GM23338 (cell line): ENCODE measurements at regions not wholly inside any gene's neighbourhood (a gene's known extent, or its start where the extent isn't known, plus 50 kb on each side); places are given as distances from the start of the nearest gene placed in this dataset.

Experiments
- CREB1 ChIP-seq: fragments of 250-450 bp; sonication (Bioruptor Pico); IDR thresholded peaks from 2 replicates; pipeline ENCODE4 v1.5.0; 2020; ENCODE audit warnings: low read depth, mild to moderate bottlenecking, moderate library complexity
- CTCF ChIP-seq, 2 experiments: fragments of 200-600 bp in 1 of 2; sonication (generic) in 1 of 2; conservative IDR thresholded peaks; 2 replicates each; pipeline versions ENCODE4 v1.5.1 to v1.6.1; 2016 to 2017; ENCODE audit warnings: antibody characterized with exemption in 2 of 2, low read depth in 2 of 2, mild to moderate bottlenecking in 2 of 2, moderate library complexity in 1 of 2
- ETS1 ChIP-seq: IDR thresholded peaks from 2 replicates; pipeline ENCODE4 v1.6.1; 2016; ENCODE audit warnings: antibody characterized with exemption
- EZH2 ChIP-seq: fragments of 200-600 bp; sonication (generic); IDR thresholded peaks from one replicate; pipeline ENCODE4 v1.8.0; 2017; ENCODE audit warnings: antibody characterized with exemption, mild to moderate bottlenecking, low read depth; ENCODE audit not compliant: unreplicated experiment
- EZH2phosphoT487 ChIP-seq: fragments of 200-600 bp; sonication (generic); IDR thresholded peaks from one replicate; pipeline ENCODE4 v1.8.1; 2018; ENCODE audit warnings: antibody characterized with exemption; ENCODE audit not compliant: unreplicated experiment
- NANOG ChIP-seq: IDR thresholded peaks from 2 replicates; pipeline ENCODE4 v1.6.1; 2016; ENCODE audit warnings: antibody characterized with exemption, borderline replicate concordance
- POLR2AphosphoS5 ChIP-seq: IDR thresholded peaks from 2 replicates; pipeline ENCODE4 v1.6.1; 2016; ENCODE audit warnings: antibody characterized with exemption, low read depth
- REST ChIP-seq: IDR thresholded peaks from one replicate; pipeline ENCODE4 v1.6.1; 2018; ENCODE audit warnings: antibody characterized with exemption; ENCODE audit not compliant: unreplicated experiment
- ZNF114 ChIP-seq: fragments of 250-450 bp; sonication (Bioruptor Pico); IDR thresholded peaks from 2 replicates; pipeline ENCODE4 v1.5.0; 2020; ENCODE audit warnings: mild to moderate bottlenecking, moderate library complexity

- TF ChIP-seq EZH2phosphoT487 (no peak), CTCF (conservative IDR thresholded peaks at IDR 0.05; ENCODE audit: low read depth in 2 of 2) (no peak), EZH2 (no peak), REST (no peak), CREB1 (CRISPR knock-in tag) (no peak), ZNF114 (CRISPR knock-in tag) (no peak), POLR2AphosphoS5 (no peak), NANOG (no peak), ETS1 (no peak)
These were observed 69.9 kb upstream of the CTLA4 start for GRCh38 chr2:203797712-203798111.
